ENCODE measurements at regions not wholly inside any gene's neighbourhood (a gene's known extent, or its start where the extent isn't known, plus 50 kb on each side); places are given as distances from the start of the nearest gene placed in this dataset.

- no peak for DNase-seq
These were observed 241.1 kb downstream of the TLR4 start for GRCh38 chr9:117945286-117945685.

DNA sequence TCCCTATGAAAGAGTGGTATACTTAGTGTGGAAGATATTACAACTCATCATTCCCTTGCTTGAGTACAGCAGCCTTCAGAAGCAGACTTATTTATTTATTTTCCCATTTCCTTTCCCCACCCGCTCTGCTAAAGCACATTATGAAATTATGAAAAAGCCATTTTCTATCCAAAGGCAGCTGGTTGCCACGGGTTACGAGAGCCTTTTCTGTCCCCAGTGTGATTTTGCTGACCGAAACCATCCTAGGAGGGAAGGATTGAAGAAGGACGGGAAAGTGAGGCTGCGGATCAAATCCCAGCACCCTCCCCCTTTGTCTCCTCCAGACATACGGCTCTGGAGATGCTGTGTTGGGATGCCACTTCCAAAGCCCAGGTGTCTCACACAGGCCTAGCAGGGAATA, 246.9 kb downstream of the TLR4 start:
- no peak for DNase-seq

GRCh38 chr9:117952581-117952980, 248.4 kb downstream of the TLR4 start:
- no peak for DNase-seq

- no peak for DNase-seq
These were observed 253.1 kb downstream of the TLR4 start for GRCh38 chr9:117957267-117957666.

- DNase-seq: no peak
These were observed 254.5 kb downstream of the TLR4 start for GRCh38 chr9:117958726-117959125.

GRCh38 chr9:117963493-117964090, 259.4 kb downstream of the TLR4 start:
- no peak for DNase-seq

DNA sequence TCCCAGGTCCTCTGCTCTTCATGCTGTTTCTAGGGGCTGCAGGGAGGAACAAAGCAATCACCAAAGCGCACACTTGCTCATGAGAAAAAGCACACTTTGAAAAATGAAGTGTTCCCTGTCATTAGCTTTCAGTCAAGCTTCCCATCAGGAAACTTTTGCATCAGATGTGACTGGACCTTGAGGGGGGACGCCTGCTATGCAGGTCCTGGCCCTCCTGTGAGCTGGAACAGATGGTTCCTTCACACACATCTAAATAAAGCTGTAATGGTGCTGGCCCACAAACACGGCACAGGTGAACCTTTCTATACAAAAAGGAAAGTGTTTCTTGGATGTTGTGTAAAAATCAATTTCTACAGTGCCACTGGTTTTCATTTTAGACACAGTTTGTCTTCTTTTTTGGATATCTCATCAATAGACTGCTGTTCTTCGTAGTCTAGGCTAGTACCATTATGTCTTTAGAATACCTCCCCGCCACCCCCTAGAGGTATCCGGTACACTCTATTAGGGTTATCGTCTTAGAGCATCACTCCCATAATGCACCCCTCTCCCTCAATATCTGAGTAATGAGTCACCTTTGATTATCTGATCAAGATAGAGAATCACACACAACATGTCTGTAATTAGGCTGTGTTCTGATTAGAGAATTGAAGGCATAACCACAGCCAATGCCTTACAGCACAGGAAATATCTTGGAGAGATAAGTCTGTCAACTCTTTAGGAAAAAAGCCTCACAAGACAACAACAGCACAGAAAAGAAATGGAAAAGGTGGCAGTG, 266.3 kb downstream of the TLR4 start:
- DNase-seq: no peak

GRCh38 chr9:117974108-117974507, 269.9 kb downstream of the TLR4 start:
- no peak for DNase-seq

DNA sequence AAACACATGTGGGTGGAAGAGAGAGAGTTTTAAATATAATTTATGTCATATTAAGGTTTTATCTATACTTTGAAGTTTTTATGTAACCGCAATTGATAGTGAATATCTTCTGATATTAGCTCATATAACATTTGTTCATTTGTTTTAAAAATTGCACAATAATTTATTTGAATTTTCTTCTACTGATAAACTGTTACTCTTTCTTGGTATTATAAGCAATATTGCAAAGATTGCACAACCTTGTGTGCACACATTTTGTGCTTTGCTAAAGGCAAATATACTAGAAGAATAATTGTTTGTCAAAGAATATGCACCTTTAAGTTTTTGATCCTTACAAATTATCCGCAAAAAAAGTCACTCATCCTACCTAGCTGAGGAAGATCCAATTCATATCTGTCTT, 275.7 kb downstream of the TLR4 start:
- no peak for DNase-seq

DNA sequence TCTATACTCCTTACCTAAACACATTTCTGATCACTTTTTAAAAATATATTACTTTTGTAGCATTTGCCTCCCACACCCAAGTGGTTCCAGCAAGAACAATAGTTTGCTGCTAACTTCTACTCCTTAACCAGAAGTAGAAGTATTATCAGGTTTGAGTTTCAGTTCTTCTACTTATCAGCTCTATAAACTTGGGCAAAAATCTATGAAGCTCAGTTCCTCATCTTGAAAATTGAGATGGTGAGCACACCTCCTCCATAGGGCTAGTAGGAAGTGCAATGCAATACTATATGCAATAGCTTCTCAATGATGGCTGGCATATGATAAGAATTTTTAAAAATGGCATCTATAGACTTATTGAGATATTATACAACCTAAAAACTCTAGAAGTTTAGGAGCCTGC, 283.7 kb downstream of the TLR4 start:
- DNase-seq: no peak

DNA sequence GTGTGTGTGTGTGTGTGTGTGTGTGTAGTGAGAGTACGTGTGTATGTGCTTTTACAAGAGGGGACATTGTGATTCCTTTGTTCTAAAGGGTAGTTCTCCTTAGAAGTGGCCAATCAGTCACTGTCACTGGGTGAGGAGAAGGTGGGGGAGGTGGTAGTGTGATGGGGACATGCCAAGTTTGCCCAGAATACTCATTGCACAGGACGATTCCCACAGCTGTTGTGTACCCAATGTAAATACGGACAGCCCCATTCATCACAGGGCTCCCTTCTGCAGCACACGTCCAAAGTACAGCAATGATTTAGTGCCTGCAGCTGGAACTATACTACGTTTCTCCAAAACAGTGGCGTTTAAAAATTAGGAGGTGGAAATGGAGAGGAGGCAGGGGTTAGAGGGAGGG, 287.8 kb downstream of the TLR4 start:
- DNase-seq: no peak

DNA sequence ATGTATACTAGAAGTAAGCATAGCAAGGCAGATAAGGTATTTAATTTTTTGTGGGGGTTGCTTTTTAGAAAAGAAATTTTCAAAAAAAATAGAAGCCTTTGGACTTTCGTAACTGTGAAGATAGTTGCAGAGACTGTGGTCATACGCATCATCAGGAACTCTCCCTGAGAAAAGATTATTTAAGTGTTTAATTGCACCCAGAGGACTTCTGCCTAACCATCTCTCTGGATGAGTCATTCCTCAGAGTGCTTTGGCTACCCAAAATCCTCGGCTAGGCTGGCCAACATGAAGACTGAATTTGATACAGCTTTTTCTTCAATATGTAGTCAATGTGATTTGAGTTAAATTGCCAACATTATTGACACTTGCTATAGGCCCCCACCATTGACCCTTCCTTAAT, 296.4 kb downstream of the TLR4 start:
- DNase-seq: no peak

- no peak for DNase-seq
These were observed 299.0 kb downstream of the TLR4 start for GRCh38 chr9:118003240-118003639.

- DNase-seq: no peak
These were observed 304.0 kb downstream of the TLR4 start for GRCh38 chr9:118008246-118008645.

DNA sequence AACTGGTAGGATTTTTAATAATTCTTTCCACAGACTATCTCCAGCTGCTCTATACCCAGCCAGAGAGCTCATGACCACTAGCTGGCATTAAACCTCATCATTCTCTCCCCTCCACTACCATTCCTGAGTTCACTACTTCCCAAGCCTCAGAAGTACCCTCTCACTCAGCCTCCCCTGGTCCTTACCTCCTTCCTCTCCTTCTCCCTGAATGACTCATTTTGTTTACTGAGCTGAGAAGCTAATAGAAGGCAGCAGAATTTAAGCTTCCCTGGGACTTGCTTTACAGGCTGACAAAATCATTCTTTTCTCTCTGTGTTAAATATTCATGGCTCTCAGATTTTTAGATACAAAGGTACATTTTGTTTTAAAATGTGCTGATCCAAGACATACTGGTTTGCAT, 305.4 kb downstream of the TLR4 start:
- DNase-seq: no peak

GRCh38 chr9:118017607-118018122, 313.5 kb downstream of the TLR4 start:
- no peak for DNase-seq

GRCh38 chr9:118023644-118024043, 319.4 kb downstream of the TLR4 start:
- no peak for DNase-seq

GRCh38 chr9:118028225-118028624, 324.0 kb downstream of the TLR4 start:
- DNase-seq: no peak

DNA sequence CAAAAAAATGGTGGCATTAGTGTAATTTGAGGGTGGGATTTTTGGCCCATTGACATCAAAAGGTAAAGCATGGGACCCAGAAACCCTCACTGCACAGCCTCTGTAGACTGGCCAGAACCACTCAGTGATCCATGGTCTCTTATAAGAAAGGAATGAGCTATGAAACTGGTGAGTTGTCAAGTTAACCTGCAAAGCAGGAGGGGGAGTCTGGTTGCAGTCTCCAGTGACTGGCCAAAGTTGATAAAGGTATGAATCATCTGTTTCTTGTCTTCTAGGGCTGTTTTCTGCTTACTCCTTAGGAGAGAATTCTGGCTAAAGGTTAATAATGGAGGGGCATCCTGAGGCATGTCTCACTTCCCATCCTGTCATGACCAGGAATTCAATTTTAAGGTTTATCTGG, 325.2 kb downstream of the TLR4 start:
- DNase-seq: no peak

- DNase-seq: no peak
These were observed 330.5 kb downstream of the TLR4 start for GRCh38 chr9:118034701-118035100.

DNA sequence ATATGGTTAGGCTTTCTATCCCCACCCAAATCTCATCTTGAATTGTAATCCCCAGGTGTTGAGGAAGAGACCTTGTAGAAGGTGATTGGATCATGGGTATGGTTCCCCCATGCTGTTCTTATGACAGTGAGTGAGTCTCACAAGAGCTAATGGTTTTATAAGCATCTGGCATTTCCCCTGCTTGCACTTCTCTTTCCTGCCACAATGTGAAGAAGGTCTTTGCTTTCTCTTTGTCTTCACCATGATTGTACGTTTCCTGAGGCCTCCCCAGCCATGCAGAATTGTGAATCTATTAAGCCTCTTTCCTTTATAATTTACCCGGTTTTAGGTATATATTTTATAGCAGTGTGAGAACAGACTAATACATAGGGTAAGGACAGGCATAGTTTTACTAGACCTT, 334.5 kb downstream of the TLR4 start:
- no peak for DNase-seq

DNA sequence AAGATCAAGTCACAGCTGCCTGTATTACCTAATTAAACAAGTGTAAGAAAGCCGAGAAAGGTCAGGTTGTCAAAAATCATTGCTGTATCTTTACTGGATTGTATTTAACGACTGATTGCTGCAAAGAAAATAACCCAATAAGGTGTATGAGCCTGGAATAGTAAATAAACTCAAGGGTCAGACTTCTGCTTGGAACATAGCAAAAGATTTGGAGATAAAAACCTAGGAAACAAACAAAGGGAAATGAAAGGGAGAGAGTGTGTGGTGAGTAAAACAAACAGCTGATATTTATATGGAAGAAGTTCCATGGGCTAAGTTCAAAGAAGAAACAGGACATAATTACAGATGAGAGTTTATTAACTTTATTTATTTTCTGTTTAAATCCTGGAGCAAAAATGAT, 354.0 kb downstream of the TLR4 start:
- DNase-seq: no peak

DNA sequence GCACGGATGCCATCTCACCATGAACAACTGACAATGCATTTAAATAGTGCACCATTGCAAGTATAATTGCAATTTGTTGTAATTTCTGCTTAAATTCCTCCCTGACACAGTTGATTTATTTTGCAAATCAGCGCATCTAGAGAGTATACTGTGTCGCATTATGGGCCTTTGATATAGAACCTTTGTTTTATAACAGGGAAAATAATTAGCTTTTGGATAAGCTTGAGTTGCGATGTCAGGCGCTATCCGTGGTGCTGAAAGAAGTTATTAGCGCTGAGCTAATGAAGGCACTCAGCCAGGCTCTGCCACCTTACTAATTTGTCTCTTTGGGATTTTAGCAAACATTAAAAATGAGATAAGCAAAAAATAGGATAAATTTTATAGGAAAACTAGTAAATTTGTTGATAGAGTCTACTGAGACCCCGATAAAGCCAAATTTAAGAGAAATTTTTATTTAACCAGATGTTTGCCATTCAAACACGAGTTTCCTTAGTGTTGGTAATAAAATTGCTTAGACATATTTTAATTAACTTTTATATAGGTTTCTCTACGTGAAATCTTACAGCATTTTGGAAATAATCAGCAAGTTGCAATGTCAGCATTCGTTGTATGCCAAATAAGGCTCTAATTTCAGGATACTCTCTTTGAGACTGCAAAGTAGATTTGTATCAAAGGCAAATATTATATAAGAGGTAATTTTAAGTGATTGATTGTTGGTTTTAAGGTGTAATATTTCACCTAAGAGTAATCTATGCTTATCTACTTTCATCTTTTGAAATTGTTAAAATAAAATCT, 355.5 kb downstream of the TLR4 start:
- no peak for DNase-seq

DNA sequence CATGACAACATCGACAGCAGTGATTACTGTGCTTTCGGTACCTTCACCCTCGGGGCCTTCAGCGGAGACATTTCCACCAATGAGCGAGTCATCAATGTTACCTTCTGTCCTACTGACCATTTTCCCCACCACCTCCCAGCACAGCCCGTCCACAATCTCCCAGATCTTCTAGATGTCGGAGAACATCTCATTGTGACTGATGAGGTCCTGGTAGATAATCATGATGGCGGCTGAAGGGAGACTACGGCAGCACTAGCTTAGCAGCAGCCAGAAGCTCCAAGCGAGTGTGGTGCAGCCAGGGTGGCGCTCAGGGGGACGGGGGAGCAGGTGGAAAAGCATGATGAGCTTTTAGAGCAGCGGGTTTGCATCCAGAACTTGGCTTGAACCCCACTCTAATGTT, 379.0 kb downstream of the TLR4 start:
- no peak for DNase-seq
